OCI-LY3 (cell line): ENCODE measurements at regions not wholly inside any gene's neighbourhood (a gene's known extent, or its start where the extent isn't known, plus 50 kb on each side); places are given as distances from the start of the nearest gene placed in this dataset.

Source experiments
- H2AFZ ChIP-seq: fragments of 200-600, 300-600 bp; shearing (Covaris generic); 2 replicates; pipeline ENCODE4 v1.6.0; 2014; ENCODE audit warnings: antibody characterized with exemption, low read depth, low read length
- H3K27ac ChIP-seq: fragments of 200-600, 300-600 bp; sonication (generic); 2 replicates; pipeline ENCODE4 v1.5.1; 2014; ENCODE audit warnings: mild to moderate bottlenecking, low read length, moderate library complexity, mixed read lengths
- H3K27me3 ChIP-seq: fragments of 200-600, 300-600 bp; sonication (generic); 2 replicates; pipeline ENCODE4 v1.6.1; 2014; ENCODE audit warnings: low read depth, low read length, mixed read lengths
- H3K36me3 ChIP-seq: fragments of 200-600, 300-600 bp; sonication (generic); replicated peaks from 2 replicates; pipeline ENCODE3; 2014; ENCODE audit warnings: low read depth, low read length, mixed read lengths
- H3K4me1 ChIP-seq: fragments of 300-600, 200-600 bp; sonication (generic); 2 replicates; pipeline ENCODE4 v1.6.1; 2014; ENCODE audit warnings: low read length, mixed read lengths
- H3K4me2 ChIP-seq: fragments of 200-600, 300-600 bp; sonication (generic); 2 replicates; pipeline ENCODE4 v1.6.1; 2014; ENCODE audit warnings: low read length, mixed read lengths
- H3K4me3 ChIP-seq: fragments of 300-600, 200-600 bp; sonication (generic); 2 replicates; pipeline ENCODE4 v1.5.1; 2014; ENCODE audit warnings: antibody characterized with exemption, mild to moderate bottlenecking, low read length, moderate library complexity
- H3K79me2 ChIP-seq: fragments of 300-600, 200-600 bp; shearing (Covaris generic); 2 replicates; pipeline ENCODE4 v1.6.1; 2014; ENCODE audit warnings: mild to moderate bottlenecking, low read length, mixed read lengths
- H3K9ac ChIP-seq: fragments of 300-600, 200-600 bp; shearing (Covaris generic); 2 replicates; pipeline ENCODE4 v1.6.0; 2014; ENCODE audit warnings: mild to moderate bottlenecking, low read length, moderate library complexity
- H3K9me3 ChIP-seq: fragments of 200-600, 300-600 bp; shearing (Covaris generic); 2 replicates; pipeline ENCODE4 v1.6.1; 2014; ENCODE audit warnings: low read length, mixed read lengths; ENCODE audit not compliant: insufficient read depth
- H4K20me1 ChIP-seq: fragments of 200-600, 300-600 bp; sonication (generic); 2 replicates; pipeline ENCODE4 v1.6.1; 2016; ENCODE audit warnings: low read length, mixed read lengths; ENCODE audit not compliant: insufficient read depth
- CTCF ChIP-seq: fragments of 200-600, 300-600 bp; sonication (generic); IDR thresholded peaks from 2 replicates; pipeline ENCODE4 v1.5.1; 2014; ENCODE audit warnings: antibody characterized with exemption, low read length, low read depth
- EZH2phosphoT487 ChIP-seq: fragments of 200-600 bp; shearing (Covaris generic); IDR thresholded peaks from 2 replicates; pipeline ENCODE4 v1.6.1; 2018; ENCODE audit warnings: antibody characterized with exemption, mixed run types, low read depth

GRCh38 chr3:96760956-96761355 is 53.4 kb upstream of the EPHA6 start:
- H3K4me2 ChIP-seq = no peak overlapping the region
- no peaks in the 10 kb centered on the region for H3K36me3 ChIP-seq
- no peak overlapping the region for H2AFZ ChIP-seq
- H3K27me3 ChIP-seq = no peaks in the 10 kb centered on the region
- no peaks in the 10 kb centered on the region for H3K4me1 ChIP-seq
- no peaks in the 10 kb centered on the region for H3K79me2 ChIP-seq
- no peak overlapping the region for H3K27ac ChIP-seq
- no peak overlapping the region for H3K9ac ChIP-seq
- TF ChIP-seq CTCF (no peak), EZH2phosphoT487 (no peak)
- H3K4me3 ChIP-seq = no peak overlapping the region
- no peaks in the 10 kb centered on the region for H3K9me3 ChIP-seq
- no peaks in the 10 kb centered on the region for H4K20me1 ChIP-seq
